Endothelial cell of umbilical vein (primary cell): ENCODE measurements at regions not wholly inside any gene's neighbourhood (a gene's known extent, or its start where the extent isn't known, plus 50 kb on each side); places are given as distances from the start of the nearest gene placed in this dataset.

ENCODE experiments used
- BruUV-seq: library from RNA; stranded (reverse); fragments of 400-500 nt; replicated peaks from 2 replicates; lab custom pipeline; 2021; lab: Mats Ljungman, UMichigan
- CTCF ChIA-PET: fragments of 300-600, 350-600 bp; sonication (Branson Sonifier 250); formaldehyde crosslinking; loops from one replicate; lab custom pipeline; 2021; ENCODE audit warnings: antibody characterized with exemption, inconsistent platforms; lab: Charles Lee
- POLR2A ChIA-PET: fragments of 300-600, 350-600 bp; sonication (Branson Sonifier 250); formaldehyde crosslinking; loops from one replicate; lab custom pipeline; 2021; ENCODE audit warnings: antibody characterized with exemption, inconsistent platforms; lab: Charles Lee
- DNase-seq: peaks from one replicate; pipeline ENCODE4 v3.0.0-alpha.2; 2011; ENCODE audit warnings: low read depth, low spot score
- FAIRE-seq: peaks from 2 replicates; lab custom pipeline; 2011; peaks lifted over from hg19 to GRCh38; lab: Jason Lieb, UNC
- H2AFZ ChIP-seq: 2 replicates; pipeline ENCODE4 v1.6.0; 2012; ENCODE audit warnings: low read depth, low read length, control low read depth, inconsistent platforms
- H3K27ac ChIP-seq: 2 replicates; pipeline ENCODE4 v1.5.1; 2011; ENCODE audit warnings: low read depth, mild to moderate bottlenecking, control low read depth, low read length, moderate library complexity; ENCODE audit not compliant: insufficient read depth
- H3K27me3 ChIP-seq, 2 experiments: 2 replicates each; pipeline versions ENCODE4 v1.6.0 to v1.6.1; 2011; ENCODE audit warnings: low read length in 2 of 2, mixed read lengths in 1 of 2; ENCODE audit not compliant: control insufficient read depth in 2 of 2, insufficient read depth in 2 of 2
- H3K36me3 ChIP-seq, 2 experiments: 2 replicates in 1 of 2; 3 replicates in 1 of 2; pipeline ENCODE4 v1.5.1; 2011; ENCODE audit warnings: low read length in 2 of 2, mild to moderate bottlenecking in 1 of 2, moderate library complexity in 1 of 2; ENCODE audit not compliant: control insufficient read depth in 2 of 2, insufficient read depth in 2 of 2; ENCODE audit errors: extremely low read depth in 1 of 2
- H3K4me1 ChIP-seq: 3 replicates; pipeline ENCODE4 v1.5.1; 2011; ENCODE audit warnings: mild to moderate bottlenecking, low read length; ENCODE audit not compliant: control insufficient read depth, insufficient read depth; ENCODE audit errors: extremely low read depth
- H3K4me2 ChIP-seq: 2 replicates; pipeline ENCODE4 v1.6.1; 2011; ENCODE audit warnings: low read length, control low read depth, mixed read lengths; ENCODE audit not compliant: insufficient read depth
- H3K4me3 ChIP-seq, 3 experiments: fragments of 200-600 bp in 1 of 3; sonication (generic), shearing (Covaris generic) in 1 of 3; replicated peaks in 1 of 3; 2 replicates each; pipeline ENCODE4 v1.5.1; 2011 to 2016; ENCODE audit warnings: control low read depth in 3 of 3, low read length in 3 of 3, mild to moderate bottlenecking in 2 of 3, inconsistent platforms in 1 of 3, low read depth in 1 of 3, moderate library complexity in 1 of 3; ENCODE audit not compliant: insufficient read depth in 1 of 3
- H3K79me2 ChIP-seq: 2 replicates; pipeline ENCODE4 v1.6.0; 2012; ENCODE audit warnings: low read length, inconsistent platforms; ENCODE audit not compliant: control insufficient read depth, insufficient read depth
- H3K9ac ChIP-seq: replicated peaks from 2 replicates; pipeline ENCODE3; 2011; ENCODE audit warnings: low read length, control low read depth; ENCODE audit not compliant: insufficient read depth; ENCODE audit errors: extremely low read depth
- H3K9me1 ChIP-seq: replicated peaks from 3 replicates; pipeline ENCODE4 v1.6.0; 2011; ENCODE audit warnings: mild to moderate bottlenecking, low read length; ENCODE audit not compliant: control insufficient read depth, insufficient read depth; ENCODE audit errors: extremely low read depth
- H3K9me3 ChIP-seq: replicated peaks from 2 replicates; pipeline ENCODE4 v1.5.1; 2012; ENCODE audit warnings: low read length, inconsistent platforms; ENCODE audit not compliant: control insufficient read depth, insufficient read depth
- H4K20me1 ChIP-seq: replicated peaks from 2 replicates; pipeline ENCODE3; 2011; ENCODE audit warnings: mild to moderate bottlenecking, low read length; ENCODE audit not compliant: control insufficient read depth, insufficient read depth; ENCODE audit errors: extremely low read depth
- EZH2 ChIP-seq: IDR thresholded peaks from 2 replicates; pipeline ENCODE4 v1.6.1; 2012; ENCODE audit warnings: borderline replicate concordance, low read depth, mild to moderate bottlenecking, moderate library complexity, low read length, inconsistent platforms; ENCODE audit not compliant: severe bottlenecking
- FOS ChIP-seq: IDR thresholded peaks from 2 replicates; pipeline ENCODE4 v1.6.1; 2011; ENCODE audit warnings: mild to moderate bottlenecking, low read length, moderate library complexity, borderline replicate concordance; ENCODE audit not compliant: insufficient read depth
- GATA2 ChIP-seq: IDR thresholded peaks from 2 replicates; pipeline ENCODE4 v1.7.0; 2011; ENCODE audit warnings: low read depth, mild to moderate bottlenecking, moderate library complexity, mixed read lengths, low read length; ENCODE audit not compliant: insufficient read length, insufficient read depth
- JUN ChIP-seq: IDR thresholded peaks from 2 replicates; pipeline ENCODE4 v1.6.1; 2011; ENCODE audit warnings: borderline replicate concordance, low read depth; ENCODE audit not compliant: insufficient read length, insufficient read depth
- MAX ChIP-seq: IDR thresholded peaks from 2 replicates; pipeline ENCODE4 v1.6.1; 2011; ENCODE audit not compliant: insufficient read depth, insufficient read length
- MYC ChIP-seq: IDR thresholded peaks from one replicate; pipeline ENCODE4 v1.6.1; 2011; ENCODE audit warnings: mild to moderate bottlenecking, low read depth, low read length
- POLR2A ChIP-seq: IDR thresholded peaks from 2 replicates; pipeline ENCODE4 v1.6.1; 2012; ENCODE audit warnings: low read depth, mild to moderate bottlenecking, control low read depth, low read length
- POLR2AphosphoS5 ChIP-seq: IDR thresholded peaks from 2 replicates; pipeline ENCODE4 v1.6.1; 2012; ENCODE audit warnings: low read depth, mild to moderate bottlenecking, control low read depth, low read length, moderate library complexity; ENCODE audit not compliant: insufficient read depth
- dilution Hi-C: fragments of 300-500 bp; cut with MboI; formaldehyde crosslinking; loops from one replicate; pipeline ENCODE4 v1.15.0; 2019; ENCODE audit warnings: low sequenced_read_pairs; ENCODE audit not compliant: extremely low pct_ligation_motif_present
- intact Hi-C: fragments of 100-400 bp; cut with micrococcal nuclease; formaldehyde crosslinking; loops from one replicate; pipeline ENCODE4 v1.10.0; 2022
- TF ChIP-seq, protein P1 (sequence below), 2 donors: IDR thresholded peaks; 1 replicate in 1 of 2; 2 replicates in 1 of 2; pipeline ENCODE4 v1.5.1; 2011; ENCODE audit warnings: low read length in 2 of 2, mild to moderate bottlenecking in 2 of 2, moderate library complexity in 2 of 2, control low read depth in 1 of 2, inconsistent platforms in 1 of 2, low read depth in 1 of 2; ENCODE audit not compliant: insufficient read depth in 1 of 2; ENCODE audit errors: extremely low read depth in 1 of 2

GRCh38 chr1:43039228-43040055 lies 80.8 kb upstream of the SLC2A1 start:
- no peak overlapping the region for H2AFZ ChIP-seq

More at GRCh38 chr1:43039228-43040055, 80.8 kb upstream of the SLC2A1 start:
- POLR2A ChIA-PET, result interaction anchor here (0.8 kb wide), 1 partner anchor 10 kb away, joined by 3 read pairs; no protein-coding TSS in a partner anchor
- no peaks in the 10 kb centered on the region for H3K36me3 ChIP-seq
- H3K4me2 ChIP-seq, result no peak overlapping the region
- no peak for FAIRE-seq
- H3K9me1 ChIP-seq, result no peaks in the 10 kb centered on the region
- H3K9me3 ChIP-seq, result no peaks in the 10 kb centered on the region
- H3K9ac ChIP-seq, result no peak overlapping the region
- H3K27ac ChIP-seq, result no peak overlapping the region
- no peaks in the 10 kb centered on the region for H3K79me2 ChIP-seq
- TF ChIP-seq MYC (no peak), FOS (no peak), GATA2 (no peak), EZH2 (no peak), MAX (no peak), POLR2AphosphoS5 (no peak), POLR2A (no peak), JUN (no peak)
- TF ChIP-seq, protein P1, sequence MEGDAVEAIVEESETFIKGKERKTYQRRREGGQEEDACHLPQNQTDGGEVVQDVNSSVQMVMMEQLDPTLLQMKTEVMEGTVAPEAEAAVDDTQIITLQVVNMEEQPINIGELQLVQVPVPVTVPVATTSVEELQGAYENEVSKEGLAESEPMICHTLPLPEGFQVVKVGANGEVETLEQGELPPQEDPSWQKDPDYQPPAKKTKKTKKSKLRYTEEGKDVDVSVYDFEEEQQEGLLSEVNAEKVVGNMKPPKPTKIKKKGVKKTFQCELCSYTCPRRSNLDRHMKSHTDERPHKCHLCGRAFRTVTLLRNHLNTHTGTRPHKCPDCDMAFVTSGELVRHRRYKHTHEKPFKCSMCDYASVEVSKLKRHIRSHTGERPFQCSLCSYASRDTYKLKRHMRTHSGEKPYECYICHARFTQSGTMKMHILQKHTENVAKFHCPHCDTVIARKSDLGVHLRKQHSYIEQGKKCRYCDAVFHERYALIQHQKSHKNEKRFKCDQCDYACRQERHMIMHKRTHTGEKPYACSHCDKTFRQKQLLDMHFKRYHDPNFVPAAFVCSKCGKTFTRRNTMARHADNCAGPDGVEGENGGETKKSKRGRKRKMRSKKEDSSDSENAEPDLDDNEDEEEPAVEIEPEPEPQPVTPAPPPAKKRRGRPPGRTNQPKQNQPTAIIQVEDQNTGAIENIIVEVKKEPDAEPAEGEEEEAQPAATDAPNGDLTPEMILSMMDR (IDR thresholded peaks at IDR 0.05; ENCODE audit: extremely low read depth in 1 of 2, insufficient read depth in 1 of 2, low read depth in 1 of 2, low read length in 2 of 2), result no peak
- no peak overlapping the region for H3K4me3 ChIP-seq
- no peaks in the 10 kb centered on the region for H4K20me1 ChIP-seq
- CTCF ChIA-PET, result interaction anchor here (1.1 to 2.1 kb wide), 2 partner anchors 9 to 34 kb away, joined by 4 to 8 read pairs; no protein-coding TSS in a partner anchor
- no TSS peak for BruUV-seq
- intact Hi-C loops (no loop called here), dilution Hi-C loops (no loop called here)
- H3K27me3 ChIP-seq, result no peaks in the 10 kb centered on the region
- DNase-seq, result peak; percentile 15
- no peaks in the 10 kb centered on the region for H3K4me1 ChIP-seq
